ENCODE measurements at regions not wholly inside any gene's neighbourhood (a gene's known extent, or its start where the extent isn't known, plus 50 kb on each side); places are given as distances from the start of the nearest gene placed in this dataset.

GRCh38 chr3:106029954-106030626, 161.3 kb upstream of the CBLB start:
- TF ChIP-seq EZH2phosphoT487 (IDR thresholded peaks at IDR 0.05; ENCODE audit: low read depth) (no peak), CTCF (IDR thresholded peaks at IDR 0.05; ENCODE audit: low read depth, low read length) (no peak)
- Histone ChIP-seq H2AFZ (ENCODE audit: low read depth, low read length) (no peak overlapping the region), H4K20me1 (ENCODE audit: insufficient read depth, low read length) (no peaks in the 10 kb centered on the region), H3K9ac (ENCODE audit: low read length) (no peak overlapping the region), H3K9me3 (ENCODE audit: insufficient read depth, low read length) (no peaks in the 10 kb centered on the region), H3K36me3 (replicated peaks; ENCODE audit: low read depth, low read length) (no peaks in the 10 kb centered on the region), H3K27me3 (ENCODE audit: low read depth, low read length) (no peaks in the 10 kb centered on the region), H3K79me2 (ENCODE audit: low read length) (no peaks in the 10 kb centered on the region), H3K27ac (ENCODE audit: low read length) (no peak overlapping the region), H3K4me1 (ENCODE audit: low read length) (no peaks in the 10 kb centered on the region), H3K4me3 (ENCODE audit: low read length) (no peak overlapping the region), H3K4me2 (ENCODE audit: low read length) (no peak overlapping the region)

- Histone ChIP-seq H3K27ac (ENCODE audit: low read length) (no peak overlapping the region), H2AFZ (ENCODE audit: low read depth, low read length) (no peak overlapping the region), H3K27me3 (ENCODE audit: low read depth, low read length) (no peaks in the 10 kb centered on the region)
These were observed 161.8 kb upstream of the CBLB start for GRCh38 chr3:106030627-106030963.

GRCh38 chr3:106032479-106032878, 163.7 kb upstream of the CBLB start:
- Histone ChIP-seq H3K27ac (ENCODE audit: low read length) (no peak overlapping the region), H3K4me2 (ENCODE audit: low read length) (no peak overlapping the region), H3K9me3 (ENCODE audit: insufficient read depth, low read length) (no peaks in the 10 kb centered on the region), H3K4me1 (ENCODE audit: low read length) (no peaks in the 10 kb centered on the region), H3K9ac (ENCODE audit: low read length) (no peak overlapping the region), H3K4me3 (ENCODE audit: low read length) (no peak overlapping the region), H3K79me2 (ENCODE audit: low read length) (no peaks in the 10 kb centered on the region), H3K27me3 (ENCODE audit: low read depth, low read length) (no peaks in the 10 kb centered on the region), H4K20me1 (ENCODE audit: insufficient read depth, low read length) (no peaks in the 10 kb centered on the region), H2AFZ (ENCODE audit: low read depth, low read length) (no peak overlapping the region), H3K36me3 (replicated peaks; ENCODE audit: low read depth, low read length) (no peaks in the 10 kb centered on the region)
- TF ChIP-seq CTCF (IDR thresholded peaks at IDR 0.05; ENCODE audit: low read depth, low read length) = no peak
- TF ChIP-seq EZH2phosphoT487 (IDR thresholded peaks at IDR 0.05; ENCODE audit: low read depth) = no peak

More at GRCh38 chr3:106030627-106030963, 161.8 kb upstream of the CBLB start:
- no peak overlapping the region for H3K9ac ChIP-seq (ENCODE audit: low read length)
- no peak overlapping the region for H3K4me3 ChIP-seq (ENCODE audit: low read length)
- H4K20me1 ChIP-seq (ENCODE audit: insufficient read depth, low read length) = no peaks in the 10 kb centered on the region
- no peaks in the 10 kb centered on the region for H3K36me3 ChIP-seq (replicated peaks; ENCODE audit: low read depth, low read length)
- no peak for TF ChIP-seq EZH2phosphoT487 (IDR thresholded peaks at IDR 0.05; ENCODE audit: low read depth)
- TF ChIP-seq CTCF (IDR thresholded peaks at IDR 0.05; ENCODE audit: low read depth, low read length) = no peak
- H3K79me2 ChIP-seq (ENCODE audit: low read length) = no peaks in the 10 kb centered on the region
- H3K9me3 ChIP-seq (ENCODE audit: insufficient read depth, low read length) = no peaks in the 10 kb centered on the region
- H3K4me2 ChIP-seq (ENCODE audit: low read length) = no peak overlapping the region
- no peaks in the 10 kb centered on the region for H3K4me1 ChIP-seq (ENCODE audit: low read length)

- Histone ChIP-seq H3K36me3 (replicated peaks; ENCODE audit: low read depth, low read length) (no peaks in the 10 kb centered on the region), H3K4me3 (ENCODE audit: low read length) (no peak overlapping the region), H3K79me2 (ENCODE audit: low read length) (no peaks in the 10 kb centered on the region), H3K9ac (ENCODE audit: low read length) (no peak overlapping the region), H3K4me2 (ENCODE audit: low read length) (no peak overlapping the region), H3K4me1 (ENCODE audit: low read length) (no peaks in the 10 kb centered on the region), H3K27ac (ENCODE audit: low read length) (no peak overlapping the region), H2AFZ (ENCODE audit: low read depth, low read length) (no peak overlapping the region), H4K20me1 (ENCODE audit: insufficient read depth, low read length) (no peaks in the 10 kb centered on the region), H3K9me3 (ENCODE audit: insufficient read depth, low read length) (no peaks in the 10 kb centered on the region), H3K27me3 (ENCODE audit: low read depth, low read length) (no peaks in the 10 kb centered on the region)
- TF ChIP-seq CTCF (IDR thresholded peaks at IDR 0.05; ENCODE audit: low read depth, low read length) = no peak
- no peak for TF ChIP-seq EZH2phosphoT487 (IDR thresholded peaks at IDR 0.05; ENCODE audit: low read depth)
These were observed 164.8 kb upstream of the CBLB start for GRCh38 chr3:106033654-106034053.
